ENCODE measurements at regions not wholly inside any gene's neighbourhood (a gene's known extent, or its start where the extent isn't known, plus 50 kb on each side); places are given as distances from the start of the nearest gene placed in this dataset.
"Not testable (repeated sequence)": the region's sequence is repeated elsewhere in the genome, so short reads cannot be mapped to it uniquely, and the experiment has no call there.

GRCh38 chr5:163913548-163913947, 408.1 kb downstream of the MAT2B start:
- no peak overlapping the region for H3K4me3 ChIP-seq (ENCODE audit: low read length)

GRCh38 chr5:163914910-163915309, 409.5 kb downstream of the MAT2B start:
- Histone ChIP-seq H3K4me3 (ENCODE audit: low read length) (no peak overlapping the region), H3K27ac (ENCODE audit: low read depth, low read length) (no peak overlapping the region)

More at GRCh38 chr5:163913548-163913947, 408.1 kb downstream of the MAT2B start:
- Histone ChIP-seq H3K27ac (ENCODE audit: low read depth, low read length) (no peak overlapping the region), H3K27me3 (ENCODE audit: control insufficient read depth, insufficient read depth, low read length) (no peaks in the 10 kb centered on the region), H3K9ac (ENCODE audit: low read length) (no peak overlapping the region), H3K36me3 (ENCODE audit: control insufficient read depth, insufficient read depth, low read length) (no peaks in the 10 kb centered on the region), H3K4me1 (ENCODE audit: control insufficient read depth, insufficient read depth, low read length) (no peaks in the 10 kb centered on the region)

GRCh38 chr5:163915481-163915961, 410.1 kb downstream of the MAT2B start:
- no peak overlapping the region for H3K4me3 ChIP-seq (ENCODE audit: low read length)
- H3K4me1 ChIP-seq (ENCODE audit: control insufficient read depth, insufficient read depth, low read length) = no peaks in the 10 kb centered on the region
- no peaks in the 10 kb centered on the region for H3K27me3 ChIP-seq (ENCODE audit: control insufficient read depth, insufficient read depth, low read length)
- H3K27ac ChIP-seq (ENCODE audit: low read depth, low read length) = no peak overlapping the region
- H3K9ac ChIP-seq (ENCODE audit: low read length) = no peak overlapping the region
- H3K36me3 ChIP-seq (ENCODE audit: control insufficient read depth, insufficient read depth, low read length) = no peaks in the 10 kb centered on the region

More at GRCh38 chr5:163914910-163915309, 409.5 kb downstream of the MAT2B start:
- Histone ChIP-seq H3K4me1 (ENCODE audit: control insufficient read depth, insufficient read depth, low read length) (no peaks in the 10 kb centered on the region), H3K9ac (ENCODE audit: low read length) (no peak overlapping the region), H3K27me3 (ENCODE audit: control insufficient read depth, insufficient read depth, low read length) (no peaks in the 10 kb centered on the region), H3K36me3 (ENCODE audit: control insufficient read depth, insufficient read depth, low read length) (no peaks in the 10 kb centered on the region)

- Histone ChIP-seq H3K4me3 (ENCODE audit: low read length) (no peak overlapping the region), H3K36me3 (ENCODE audit: control insufficient read depth, insufficient read depth, low read length) (no peaks in the 10 kb centered on the region), H3K9ac (ENCODE audit: low read length) (no peak overlapping the region), H3K27ac (ENCODE audit: low read depth, low read length) (no peak overlapping the region), H3K27me3 (ENCODE audit: control insufficient read depth, insufficient read depth, low read length) (no peaks in the 10 kb centered on the region), H3K4me1 (ENCODE audit: control insufficient read depth, insufficient read depth, low read length) (no peaks in the 10 kb centered on the region)
These were observed 411.0 kb downstream of the MAT2B start for GRCh38 chr5:163916376-163916775.

GRCh38 chr5:163916861-163917260, 411.4 kb downstream of the MAT2B start:
- Histone ChIP-seq H3K36me3 (ENCODE audit: control insufficient read depth, insufficient read depth, low read length) (no peaks in the 10 kb centered on the region), H3K9ac (ENCODE audit: low read length) (no peak overlapping the region), H3K4me3 (ENCODE audit: low read length) (no peak overlapping the region), H3K27me3 (ENCODE audit: control insufficient read depth, insufficient read depth, low read length) (no peaks in the 10 kb centered on the region), H3K27ac (ENCODE audit: low read depth, low read length) (no peak overlapping the region), H3K4me1 (ENCODE audit: control insufficient read depth, insufficient read depth, low read length) (no peaks in the 10 kb centered on the region)

- Histone ChIP-seq H3K27ac (ENCODE audit: low read depth, low read length) (no peak overlapping the region), H3K36me3 (ENCODE audit: control insufficient read depth, insufficient read depth, low read length) (no peaks in the 10 kb centered on the region), H3K9ac (ENCODE audit: low read length) (no peak overlapping the region), H3K4me1 (ENCODE audit: control insufficient read depth, insufficient read depth, low read length) (no peaks in the 10 kb centered on the region), H3K27me3 (ENCODE audit: control insufficient read depth, insufficient read depth, low read length) (no peaks in the 10 kb centered on the region), H3K4me3 (ENCODE audit: low read length) (no peak overlapping the region)
These were observed 412.3 kb downstream of the MAT2B start for GRCh38 chr5:163917747-163918146.

- H3K4me1 ChIP-seq (ENCODE audit: control insufficient read depth, insufficient read depth, low read length); H3K36me3 ChIP-seq (ENCODE audit: control insufficient read depth, insufficient read depth, low read length); H3K27ac ChIP-seq (ENCODE audit: low read depth, low read length); H3K4me3 ChIP-seq (ENCODE audit: low read length); H3K9ac ChIP-seq (ENCODE audit: low read length); H3K27me3 ChIP-seq (ENCODE audit: control insufficient read depth, insufficient read depth, low read length): not testable (repeated sequence)
These were observed 429.6 kb downstream of the MAT2B start for GRCh38 chr5:163934990-163935389.

- Histone ChIP-seq H3K27me3 (ENCODE audit: control insufficient read depth, insufficient read depth, low read length) (no peaks in the 10 kb centered on the region), H3K4me3 (ENCODE audit: low read length) (no peak overlapping the region), H3K9ac (ENCODE audit: low read length) (no peak overlapping the region), H3K36me3 (ENCODE audit: control insufficient read depth, insufficient read depth, low read length) (no peaks in the 10 kb centered on the region), H3K4me1 (ENCODE audit: control insufficient read depth, insufficient read depth, low read length) (no peaks in the 10 kb centered on the region), H3K27ac (ENCODE audit: low read depth, low read length) (no peak overlapping the region)
These were observed 433.2 kb downstream of the MAT2B start for GRCh38 chr5:163938595-163938994.

- Histone ChIP-seq H3K4me3 (ENCODE audit: low read length) (no peak overlapping the region), H3K27me3 (ENCODE audit: control insufficient read depth, insufficient read depth, low read length) (no peaks in the 10 kb centered on the region), H3K36me3 (ENCODE audit: control insufficient read depth, insufficient read depth, low read length) (no peaks in the 10 kb centered on the region), H3K4me1 (ENCODE audit: control insufficient read depth, insufficient read depth, low read length) (no peaks in the 10 kb centered on the region), H3K9ac (ENCODE audit: low read length) (no peak overlapping the region), H3K27ac (ENCODE audit: low read depth, low read length) (no peak overlapping the region)
These were observed 435.7 kb downstream of the MAT2B start for GRCh38 chr5:163941079-163941478.

GRCh38 chr5:163943546-163943945, 438.1 kb downstream of the MAT2B start:
- H3K9ac ChIP-seq (ENCODE audit: low read length) = no peak overlapping the region
- no peak overlapping the region for H3K4me3 ChIP-seq (ENCODE audit: low read length)
- no peak overlapping the region for H3K27ac ChIP-seq (ENCODE audit: low read depth, low read length)
- no peaks in the 10 kb centered on the region for H3K27me3 ChIP-seq (ENCODE audit: control insufficient read depth, insufficient read depth, low read length)
- H3K36me3 ChIP-seq (ENCODE audit: control insufficient read depth, insufficient read depth, low read length) = no peaks in the 10 kb centered on the region
- no peaks in the 10 kb centered on the region for H3K4me1 ChIP-seq (ENCODE audit: control insufficient read depth, insufficient read depth, low read length)

GRCh38 chr5:163944738-163945137, 439.3 kb downstream of the MAT2B start:
- Histone ChIP-seq H3K4me3 (ENCODE audit: low read length) (no peak overlapping the region), H3K27me3 (ENCODE audit: control insufficient read depth, insufficient read depth, low read length) (no peaks in the 10 kb centered on the region), H3K4me1 (ENCODE audit: control insufficient read depth, insufficient read depth, low read length) (no peaks in the 10 kb centered on the region), H3K27ac (ENCODE audit: low read depth, low read length) (no peak overlapping the region), H3K9ac (ENCODE audit: low read length) (no peak overlapping the region), H3K36me3 (ENCODE audit: control insufficient read depth, insufficient read depth, low read length) (no peaks in the 10 kb centered on the region)

GRCh38 chr5:163947848-163948666, 442.6 kb downstream of the MAT2B start:
- Histone ChIP-seq H3K27me3 (ENCODE audit: control insufficient read depth, insufficient read depth, low read length) (no peaks in the 10 kb centered on the region), H3K36me3 (ENCODE audit: control insufficient read depth, insufficient read depth, low read length) (no peaks in the 10 kb centered on the region), H3K9ac (ENCODE audit: low read length) (no peak overlapping the region), H3K27ac (ENCODE audit: low read depth, low read length) (no peak overlapping the region), H3K4me3 (ENCODE audit: low read length) (no peak overlapping the region), H3K4me1 (ENCODE audit: control insufficient read depth, insufficient read depth, low read length) (no peaks in the 10 kb centered on the region)

- no peak overlapping the region for H3K4me3 ChIP-seq (ENCODE audit: low read length)
- no peaks in the 10 kb centered on the region for H3K36me3 ChIP-seq (ENCODE audit: control insufficient read depth, insufficient read depth, low read length)
- H3K9ac ChIP-seq (ENCODE audit: low read length) = no peak overlapping the region
- H3K27me3 ChIP-seq (ENCODE audit: control insufficient read depth, insufficient read depth, low read length) = no peaks in the 10 kb centered on the region
- H3K4me1 ChIP-seq (ENCODE audit: control insufficient read depth, insufficient read depth, low read length) = no peaks in the 10 kb centered on the region
- H3K27ac ChIP-seq (ENCODE audit: low read depth, low read length) = no peak overlapping the region
These were observed 444.8 kb downstream of the MAT2B start for GRCh38 chr5:163950248-163950647.

Data from rectal smooth muscle tissue (tissue), 1 donor.